ENCODE measurements at regions not wholly inside any gene's neighbourhood (a gene's known extent, or its start where the extent isn't known, plus 50 kb on each side); places are given as distances from the start of the nearest gene placed in this dataset.

DNA sequence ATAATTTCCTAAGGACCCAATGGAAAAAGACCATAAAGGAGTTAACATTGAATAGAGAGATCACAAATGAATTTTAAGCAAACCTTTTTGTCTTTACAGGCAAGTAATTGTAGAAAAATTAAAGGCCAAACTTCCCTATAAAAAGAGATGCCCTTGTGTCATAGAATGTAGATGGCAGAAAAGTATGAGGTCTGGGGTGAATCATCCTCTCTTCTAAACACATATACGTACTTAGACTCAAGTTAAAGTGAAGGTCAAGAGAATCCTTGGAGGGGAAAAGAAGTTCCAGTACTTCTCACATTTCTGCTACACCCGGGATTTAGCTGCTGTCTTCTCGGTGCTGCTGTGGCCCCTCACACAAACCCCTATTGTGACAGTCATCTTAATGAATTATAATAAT lies 116.2 kb upstream of the ARID2 start:
- TF ChIP-seq, protein P1, sequence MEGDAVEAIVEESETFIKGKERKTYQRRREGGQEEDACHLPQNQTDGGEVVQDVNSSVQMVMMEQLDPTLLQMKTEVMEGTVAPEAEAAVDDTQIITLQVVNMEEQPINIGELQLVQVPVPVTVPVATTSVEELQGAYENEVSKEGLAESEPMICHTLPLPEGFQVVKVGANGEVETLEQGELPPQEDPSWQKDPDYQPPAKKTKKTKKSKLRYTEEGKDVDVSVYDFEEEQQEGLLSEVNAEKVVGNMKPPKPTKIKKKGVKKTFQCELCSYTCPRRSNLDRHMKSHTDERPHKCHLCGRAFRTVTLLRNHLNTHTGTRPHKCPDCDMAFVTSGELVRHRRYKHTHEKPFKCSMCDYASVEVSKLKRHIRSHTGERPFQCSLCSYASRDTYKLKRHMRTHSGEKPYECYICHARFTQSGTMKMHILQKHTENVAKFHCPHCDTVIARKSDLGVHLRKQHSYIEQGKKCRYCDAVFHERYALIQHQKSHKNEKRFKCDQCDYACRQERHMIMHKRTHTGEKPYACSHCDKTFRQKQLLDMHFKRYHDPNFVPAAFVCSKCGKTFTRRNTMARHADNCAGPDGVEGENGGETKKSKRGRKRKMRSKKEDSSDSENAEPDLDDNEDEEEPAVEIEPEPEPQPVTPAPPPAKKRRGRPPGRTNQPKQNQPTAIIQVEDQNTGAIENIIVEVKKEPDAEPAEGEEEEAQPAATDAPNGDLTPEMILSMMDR (conservative IDR thresholded peaks at IDR 0.05; ENCODE audit: low read depth, low read length), result no peak
- no peak for TF ChIP-seq EZH2 (IDR thresholded peaks at IDR 0.05; ENCODE audit: low read length, unreplicated experiment)

Measured in PC-3 (cell line).